GM03348 (cell line): ENCODE measurements at regions not wholly inside any gene's neighbourhood (a gene's known extent, or its start where the extent isn't known, plus 50 kb on each side); places are given as distances from the start of the nearest gene placed in this dataset.
A peak's percentile ranks its signal among the peaks of the same experiment; 100 is the strongest.

Experiments
- DNase-seq: peaks from one replicate; pipeline ENCODE4 v3.0.0; 2012; ENCODE audit warnings: low spot score

DNA sequence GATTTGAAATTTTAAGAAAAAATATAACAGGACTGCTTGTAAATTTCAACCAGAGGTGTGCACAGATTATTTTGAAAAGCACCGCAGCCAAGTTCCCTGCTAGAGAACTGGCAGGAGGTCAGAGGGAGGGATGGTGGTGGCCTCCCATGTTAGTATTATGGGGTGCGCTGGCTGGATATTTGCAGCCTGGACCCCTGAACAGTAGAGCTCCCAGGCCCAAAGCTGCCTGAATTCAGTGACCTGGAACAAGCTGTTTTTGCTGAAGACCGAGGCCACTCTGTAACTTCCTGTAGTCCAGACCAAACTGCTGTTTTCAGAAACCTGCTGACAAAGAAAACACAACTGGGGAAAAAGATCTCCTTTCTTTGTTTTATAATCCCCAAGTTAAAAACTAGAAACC, 314.3 kb downstream of the TNS1 start:
- no peak for DNase-seq

DNA sequence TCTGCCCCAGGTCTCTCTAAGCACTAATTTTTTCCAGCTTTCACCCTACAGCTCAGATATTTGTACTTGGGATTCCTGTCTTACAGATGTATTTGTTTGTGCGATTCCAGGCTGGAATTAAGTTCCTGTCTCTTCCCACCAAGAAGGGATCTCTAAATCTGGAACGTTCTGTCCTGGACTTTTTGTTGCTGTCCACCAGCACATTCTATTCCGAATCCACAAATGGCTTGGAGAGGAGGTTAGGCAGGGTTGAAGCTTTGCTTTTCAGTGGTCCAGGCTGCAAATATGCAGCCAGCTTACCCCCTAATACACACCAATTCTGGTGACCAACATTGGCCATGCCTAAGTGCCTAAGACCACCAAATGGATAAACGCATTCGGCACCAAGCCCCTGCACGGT, 315.0 kb downstream of the TNS1 start:
- DNase-seq: no peak

DNA sequence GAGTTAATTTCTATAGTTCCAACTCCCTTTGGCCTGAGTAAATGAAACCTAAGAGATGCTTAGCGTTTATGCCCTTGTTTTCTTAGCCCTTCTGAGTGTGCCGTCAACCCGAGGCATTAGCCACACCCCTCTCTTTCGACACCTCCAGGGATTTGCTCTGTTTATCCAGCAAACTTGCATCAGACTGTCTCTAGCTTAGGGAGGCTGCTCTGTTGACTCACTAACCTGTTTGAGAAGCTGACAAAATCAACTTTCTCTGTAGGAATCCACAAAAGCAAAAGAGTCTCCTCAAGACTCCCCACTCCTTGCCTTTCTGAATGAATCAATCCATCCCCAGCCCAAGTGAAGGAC, 317.6 kb downstream of the TNS1 start:
- DNase-seq: peak; percentile 89

DNA sequence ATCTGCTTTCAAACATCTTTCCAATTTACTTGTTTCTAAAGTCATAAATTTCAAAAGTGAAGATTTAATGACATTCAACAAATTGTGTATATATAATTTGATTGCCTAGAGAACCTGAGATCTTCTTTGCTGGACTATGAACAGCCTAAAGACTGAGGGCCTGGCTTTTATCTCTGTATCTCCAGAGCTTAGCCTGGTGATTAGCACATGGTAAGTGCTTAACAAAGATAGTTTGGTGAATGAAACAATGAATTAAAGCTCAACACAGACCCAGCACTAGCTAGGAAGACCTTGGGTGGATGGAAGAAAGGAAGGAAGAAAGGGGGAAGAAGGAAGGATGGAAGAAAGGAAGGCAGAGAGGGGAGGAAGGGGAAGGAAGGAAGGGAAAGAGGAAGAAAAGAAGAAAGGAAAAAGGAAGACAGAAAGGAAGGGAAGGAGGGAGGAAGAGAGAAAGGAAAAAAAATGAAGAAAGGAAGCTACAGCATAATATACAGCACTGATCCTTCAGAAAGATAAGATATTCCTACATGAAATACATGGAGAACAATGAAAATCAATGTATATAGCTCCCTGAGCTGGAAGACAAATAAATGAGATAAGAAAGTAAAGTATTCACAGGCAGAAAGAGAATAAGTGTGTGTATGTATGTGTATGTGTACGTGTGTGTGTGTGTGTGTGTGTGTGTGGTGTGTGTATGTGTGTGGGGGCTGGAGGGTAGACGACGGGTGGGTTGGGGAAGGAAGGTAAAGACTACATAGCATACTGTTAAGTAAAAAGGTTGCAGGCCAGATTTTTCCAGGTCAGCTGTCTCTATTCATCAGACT, 318.2 kb downstream of the TNS1 start:
- no peak for DNase-seq

DNA sequence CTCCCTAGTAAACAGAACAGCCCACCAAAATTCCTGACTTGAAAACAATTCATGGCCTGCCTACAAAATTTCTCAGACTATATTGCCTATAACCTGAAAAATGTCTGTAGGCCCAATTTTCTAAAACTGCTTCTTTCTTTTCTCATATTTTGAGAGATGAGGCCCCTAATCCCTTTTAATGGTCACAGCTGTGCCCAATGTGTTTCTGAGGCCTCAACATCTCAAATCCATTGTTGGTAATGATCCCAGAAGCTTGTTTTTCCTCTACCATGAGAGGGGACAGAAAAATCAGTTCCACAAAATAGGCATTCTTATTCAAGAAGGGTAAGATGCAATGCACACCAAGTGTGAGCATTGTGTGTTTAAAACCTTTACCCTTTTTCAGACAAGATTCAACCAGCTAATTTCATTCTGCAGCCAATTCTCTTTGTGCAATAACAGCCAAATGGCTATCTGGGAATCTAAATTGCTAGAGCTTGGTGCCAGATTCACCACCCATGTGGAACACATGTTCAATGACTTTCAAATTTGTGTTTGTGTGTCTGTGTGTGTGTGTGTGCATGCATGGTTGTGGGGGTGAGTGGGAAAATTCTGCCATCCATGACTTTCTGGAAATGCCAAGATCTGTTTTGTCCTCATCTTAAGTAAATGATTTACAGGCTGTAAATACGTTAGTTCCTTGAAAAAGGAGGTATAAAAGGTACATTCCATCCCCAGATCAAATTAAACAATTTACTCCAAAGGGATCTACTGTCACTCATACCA, 319.5 kb downstream of the TNS1 start:
- DNase-seq: no peak

DNA sequence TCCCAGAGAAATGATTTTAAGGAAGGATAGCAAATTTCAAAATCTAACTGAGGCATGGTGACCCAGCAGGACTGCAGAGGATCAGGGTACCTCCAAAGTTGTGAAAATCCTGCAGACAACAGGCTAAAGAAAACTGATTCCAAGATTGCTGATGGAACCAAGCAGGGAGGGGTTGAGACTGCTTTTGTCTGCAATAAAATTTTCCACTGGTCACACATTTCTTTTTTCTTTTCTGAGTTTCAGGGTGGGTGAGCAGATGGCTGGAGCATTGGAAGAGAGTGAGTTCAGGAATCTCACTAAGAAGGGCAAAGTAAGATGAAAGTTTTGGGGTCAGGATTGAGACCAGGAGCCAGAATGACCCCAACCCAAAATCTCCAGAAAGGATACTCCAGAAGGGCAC, 321.0 kb downstream of the TNS1 start:
- DNase-seq: no peak

DNA sequence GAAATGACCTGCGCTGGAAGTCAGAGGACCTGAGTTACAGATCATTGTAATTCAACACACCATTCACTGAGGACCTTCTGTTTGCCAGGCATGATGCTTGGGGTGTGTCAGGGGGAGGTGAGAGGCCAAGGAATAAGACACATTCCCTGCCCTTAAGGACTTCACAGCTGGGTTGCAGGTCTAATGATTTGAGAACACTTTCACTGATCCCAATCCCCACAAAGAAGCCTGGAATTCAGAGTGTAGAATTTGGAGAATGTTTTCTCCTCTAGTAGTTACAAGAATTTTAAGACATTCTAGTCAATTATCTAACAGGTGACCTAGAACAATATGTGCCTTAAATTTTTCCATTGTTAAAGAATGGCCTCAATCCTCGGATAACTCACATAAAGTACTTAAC, 322.4 kb downstream of the TNS1 start:
- no peak for DNase-seq

DNA sequence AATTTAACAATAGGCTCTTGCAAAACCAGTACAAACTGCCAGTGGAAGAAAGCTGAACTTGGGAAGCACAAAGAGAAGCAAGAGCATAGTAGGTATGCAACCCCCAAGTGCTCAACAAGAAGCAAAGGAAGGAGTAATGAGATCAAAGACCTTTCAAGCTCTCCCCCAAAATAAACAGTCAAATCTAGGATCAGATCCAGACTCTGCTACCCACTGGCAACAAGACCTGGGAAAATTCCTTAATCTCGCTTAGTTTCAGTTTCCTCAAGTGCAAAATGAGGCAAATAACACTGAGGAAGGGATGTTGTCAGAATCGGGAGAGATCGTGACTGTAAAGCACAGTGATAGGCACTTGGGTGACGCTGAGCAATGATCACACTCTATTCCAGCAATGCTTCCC, 329.2 kb downstream of the TNS1 start:
- no peak for DNase-seq

DNA sequence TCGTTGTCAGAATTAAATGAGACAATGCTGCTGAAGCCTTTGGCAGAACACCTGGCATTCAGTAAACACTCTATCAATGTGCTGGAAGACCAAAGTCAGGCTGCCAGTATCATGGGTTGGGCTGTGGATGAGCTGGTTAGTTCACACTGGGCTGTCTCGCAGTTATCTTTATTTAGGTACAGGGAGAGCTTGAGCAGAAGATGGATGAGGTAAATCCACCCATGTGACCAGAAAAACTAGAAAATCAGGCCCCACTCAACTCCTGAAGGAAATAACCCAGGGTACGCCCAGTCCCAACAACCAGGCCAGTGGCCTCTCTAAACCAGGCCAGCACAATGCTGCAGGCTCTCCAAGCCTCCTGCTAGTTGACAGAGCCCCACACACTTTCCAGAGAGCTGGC, 330.3 kb downstream of the TNS1 start:
- no peak for DNase-seq

DNA sequence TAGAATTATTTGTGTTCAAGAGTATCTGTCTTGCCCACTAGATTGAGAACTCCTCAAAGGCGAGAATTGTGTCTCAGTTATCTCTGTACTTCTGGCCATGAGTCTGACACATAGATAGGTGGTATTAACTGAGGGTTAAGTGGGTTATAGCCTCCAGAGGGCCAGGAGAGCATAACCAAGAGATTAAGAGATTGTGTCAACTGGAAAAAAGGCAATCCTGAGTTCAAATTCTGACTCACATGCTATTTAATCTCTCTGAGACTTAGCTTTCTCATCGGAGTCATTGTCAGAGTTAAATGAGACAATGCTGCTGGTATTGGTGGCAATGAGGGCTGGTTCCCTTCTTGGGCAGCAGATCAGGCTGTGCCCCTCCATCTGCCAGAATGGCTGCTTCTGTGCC, 330.9 kb downstream of the TNS1 start:
- no peak for DNase-seq

DNA sequence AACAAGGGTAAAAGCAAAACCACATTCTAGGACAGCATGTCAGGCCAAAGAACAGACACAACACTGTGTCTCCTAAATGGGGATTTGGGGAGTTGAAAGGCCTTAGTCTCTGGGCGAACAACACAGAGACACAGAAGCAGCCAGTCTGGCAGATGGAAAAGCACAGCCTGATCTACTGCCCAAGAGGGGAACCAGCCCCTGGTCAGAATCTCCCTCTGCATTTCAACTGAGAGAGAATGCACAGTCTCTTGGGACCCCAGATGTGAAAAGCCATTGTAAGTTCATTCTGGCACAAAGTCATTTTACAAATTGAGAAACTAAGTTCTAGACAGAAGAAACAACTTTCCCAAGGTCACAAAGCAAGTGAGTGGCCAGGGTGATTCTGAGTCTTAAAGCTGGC, 331.7 kb downstream of the TNS1 start:
- no peak for DNase-seq

DNA sequence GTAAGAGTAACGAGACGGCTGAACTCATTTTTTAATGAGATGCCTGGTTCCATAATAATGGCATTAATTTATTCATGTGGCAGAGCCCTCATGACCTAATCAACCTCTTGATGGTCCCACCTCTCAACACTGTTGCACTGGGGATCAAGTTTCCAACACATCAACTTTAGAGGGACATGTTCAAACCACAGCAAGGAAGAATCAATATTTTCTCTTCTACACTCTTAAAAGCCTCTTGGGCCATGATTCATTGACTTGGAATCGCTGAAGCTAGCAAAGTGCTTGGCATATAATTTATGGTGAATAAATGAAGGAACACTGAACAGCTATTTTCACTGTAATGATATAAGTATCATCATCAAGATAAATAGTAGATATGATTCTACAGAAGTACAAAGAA, 333.0 kb downstream of the TNS1 start:
- DNase-seq: no peak

DNA sequence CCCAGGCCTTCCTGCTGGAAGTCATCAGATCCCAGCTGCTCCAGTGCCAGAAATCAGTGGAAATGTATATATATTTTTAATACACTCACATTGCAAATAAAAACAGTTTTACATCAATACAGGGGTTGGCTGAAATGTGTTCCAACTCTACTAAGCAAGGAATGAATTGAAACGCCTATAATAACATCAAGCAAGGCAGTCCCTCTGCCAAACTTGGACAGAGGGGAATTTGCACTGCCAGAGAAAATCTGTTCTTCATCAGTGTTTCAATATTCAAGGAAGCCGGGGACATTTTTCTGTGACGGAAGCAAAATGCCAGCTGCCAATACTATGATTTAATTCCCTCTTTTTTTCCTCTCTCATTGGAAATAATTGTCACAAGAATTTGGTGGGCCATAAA, 335.3 kb downstream of the TNS1 start:
- peak; percentile 48 for DNase-seq

DNA sequence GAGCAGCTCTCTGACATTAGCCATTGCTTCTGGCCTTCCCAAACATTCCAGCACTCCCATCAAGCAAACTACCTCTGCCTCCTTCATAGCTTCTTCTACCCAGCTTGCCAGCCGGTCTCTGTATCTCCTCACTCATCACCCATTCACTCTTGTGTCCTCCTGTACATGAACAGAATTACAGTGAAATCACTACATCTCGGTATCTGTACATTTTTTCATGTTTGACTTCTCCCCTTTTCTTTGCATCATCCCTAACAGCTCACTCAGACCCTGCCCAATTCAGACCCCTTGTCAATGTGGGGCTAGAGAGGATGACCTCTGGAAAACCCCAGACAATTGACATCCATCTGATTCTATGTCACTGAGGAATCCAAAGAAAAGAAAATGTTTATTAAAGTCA, 335.8 kb downstream of the TNS1 start:
- no peak for DNase-seq

DNA sequence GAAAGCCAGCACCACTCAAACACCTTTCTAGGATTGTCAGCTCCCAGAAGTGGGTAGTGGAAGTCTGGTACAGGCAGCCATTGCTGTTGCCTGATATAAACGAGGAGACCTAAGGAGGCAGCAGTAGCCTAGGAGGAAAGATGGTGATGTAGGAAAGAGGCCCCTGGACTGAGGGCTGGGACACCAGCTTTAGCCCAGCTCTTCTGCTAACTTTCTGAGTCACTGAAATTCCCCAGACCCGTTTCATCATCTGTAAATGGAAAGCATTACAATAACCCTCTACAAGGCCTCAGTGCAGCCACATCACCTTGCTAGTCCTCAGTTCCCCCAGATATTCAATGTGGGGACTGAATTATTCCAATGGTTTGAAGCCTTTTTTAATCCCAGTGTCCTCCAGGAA, 336.5 kb downstream of the TNS1 start:
- DNase-seq: peak; percentile 50

DNA sequence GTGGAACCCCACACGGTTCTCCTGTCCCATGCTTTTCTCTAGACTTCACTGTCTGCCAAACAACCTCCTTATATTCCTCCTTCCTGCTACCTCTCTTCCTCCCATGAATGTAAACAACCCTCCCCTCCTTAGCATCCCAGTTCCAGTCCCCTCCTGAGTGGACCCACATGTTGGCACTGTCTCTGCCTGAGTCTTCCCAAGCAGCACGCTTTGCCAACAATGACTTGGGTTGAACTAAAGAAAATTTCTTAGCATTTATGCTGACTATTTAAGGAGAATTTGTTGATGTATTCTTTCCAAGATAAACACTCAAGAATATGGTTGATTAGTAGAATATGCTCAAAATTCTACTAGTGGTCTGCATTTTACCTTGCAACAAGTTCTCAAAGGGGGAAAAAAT, 338.0 kb downstream of the TNS1 start:
- DNase-seq: no peak

DNA sequence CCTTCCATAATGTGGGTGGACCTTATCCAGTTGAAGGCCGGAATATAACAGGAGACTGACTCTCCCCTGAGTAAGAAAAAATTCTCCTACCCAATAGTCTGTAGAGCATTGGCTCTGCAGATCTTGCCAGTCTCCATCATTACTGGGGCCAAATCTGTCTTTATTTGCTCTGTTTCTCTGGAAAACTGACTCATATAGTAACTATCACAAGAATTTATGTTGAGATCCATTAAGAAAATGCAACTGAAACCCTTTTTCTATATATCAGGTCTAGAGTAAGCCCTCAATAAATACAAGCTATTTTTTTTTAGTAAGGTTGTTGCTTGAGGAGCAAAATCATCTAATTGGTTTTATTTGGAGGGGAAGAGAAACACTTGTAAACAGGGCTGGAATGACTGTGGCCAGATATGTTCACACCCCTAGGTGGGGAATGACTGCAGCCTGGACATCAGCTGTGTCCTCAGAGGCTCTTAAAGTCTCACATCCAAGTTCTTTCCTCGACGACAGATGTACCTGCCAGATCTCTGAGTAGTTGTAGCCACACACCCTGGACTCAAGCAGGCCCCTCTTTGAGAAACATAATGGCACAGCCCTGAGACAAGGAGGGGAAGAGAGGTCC, 339.7 kb downstream of the TNS1 start:
- DNase-seq: peak; percentile 34

DNA sequence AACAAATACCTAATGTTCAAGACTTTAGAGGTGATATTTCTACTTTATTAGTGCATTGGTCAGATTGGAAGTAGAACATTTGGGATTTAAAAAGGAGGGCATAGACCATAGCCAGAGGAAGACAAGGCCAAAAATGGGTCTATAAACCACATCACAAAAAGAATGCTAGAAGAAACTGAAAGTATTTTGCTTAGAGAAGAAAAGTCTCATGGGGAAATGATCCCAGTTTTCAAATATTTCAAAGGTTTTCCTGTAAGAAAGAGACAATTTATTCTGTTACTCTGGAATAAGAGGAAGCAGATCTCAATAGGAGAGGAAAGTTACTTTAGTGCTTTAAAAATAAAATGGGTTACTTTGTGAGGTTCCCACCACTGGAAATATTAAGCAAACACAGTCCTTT, 341.4 kb downstream of the TNS1 start:
- no peak for DNase-seq

DNA sequence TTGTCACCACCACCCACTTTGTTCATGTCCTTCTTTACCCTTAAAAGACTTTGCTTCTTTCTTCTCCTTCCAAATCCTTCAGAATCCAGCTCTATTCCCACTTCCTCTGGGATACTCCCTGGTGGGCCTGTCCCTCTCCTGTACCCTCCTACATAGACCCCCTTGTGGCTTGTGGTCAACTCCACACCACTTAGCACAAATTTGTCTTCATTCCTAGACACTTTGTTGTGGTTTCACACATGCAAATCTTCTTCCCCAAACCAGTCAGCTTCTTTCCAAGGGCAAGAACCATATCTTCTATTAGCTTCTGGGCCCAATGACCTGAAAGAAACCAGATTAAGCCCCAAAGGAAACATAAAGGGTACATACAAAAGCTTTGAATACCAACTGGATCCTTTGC, 342.4 kb downstream of the TNS1 start:
- no peak for DNase-seq

DNA sequence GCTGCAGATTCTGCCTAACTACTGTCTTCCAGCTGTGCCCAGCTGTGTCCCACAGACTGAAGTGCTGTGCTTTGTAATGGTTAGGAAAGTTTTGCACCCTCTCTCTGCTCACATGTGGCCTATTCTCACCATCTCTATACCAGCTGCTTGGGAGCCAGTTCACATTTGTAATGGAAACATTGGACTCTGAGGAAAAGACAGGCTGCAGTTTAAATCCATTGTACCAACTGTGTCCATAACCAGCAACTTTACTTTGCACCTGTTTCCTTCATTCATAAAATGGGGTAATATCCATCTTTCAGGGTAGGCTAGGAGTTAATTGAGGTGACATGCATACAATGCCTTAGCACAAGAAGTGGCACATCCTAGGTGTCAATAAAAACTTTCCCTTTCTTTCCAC, 344.0 kb downstream of the TNS1 start:
- DNase-seq: no peak

DNA sequence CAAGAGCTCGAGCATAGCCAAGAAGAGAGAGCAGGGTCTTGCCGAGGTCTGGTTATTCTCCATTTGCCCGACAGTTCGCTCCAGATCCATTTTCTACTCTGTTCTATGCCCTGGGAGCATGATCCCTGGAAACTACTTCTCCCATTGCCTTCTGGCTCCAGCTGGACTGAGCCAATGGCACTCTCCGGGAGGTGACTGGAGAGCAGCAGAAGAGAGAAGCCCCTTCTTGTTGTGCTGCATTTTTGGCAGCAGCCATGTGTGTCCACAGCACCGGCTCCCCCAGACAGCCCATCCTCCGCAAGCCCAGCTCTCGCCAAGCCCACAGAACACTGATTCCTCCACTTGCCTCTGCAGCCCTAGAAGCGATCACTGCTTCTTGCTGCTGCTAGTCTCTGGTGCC, 345.5 kb downstream of the TNS1 start:
- no peak for DNase-seq

DNA sequence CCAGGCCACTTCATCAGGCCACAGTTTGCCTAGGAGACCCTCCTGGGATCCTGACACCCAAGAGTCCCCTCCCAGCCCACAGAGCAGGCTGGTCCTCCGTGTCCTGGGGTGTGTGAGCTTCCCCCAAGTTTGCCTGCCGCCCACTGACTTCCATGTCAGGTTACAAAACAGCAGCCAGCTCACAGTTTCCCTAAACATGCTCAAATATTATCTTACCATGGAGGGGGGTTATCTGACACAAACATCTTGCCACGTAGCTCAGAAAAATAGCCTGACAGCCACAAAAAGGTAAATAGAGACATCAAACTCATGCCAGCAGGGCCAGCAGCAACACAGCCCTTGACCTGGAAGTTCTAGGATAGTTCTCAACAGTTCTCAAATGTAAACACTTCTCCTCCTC, 346.5 kb downstream of the TNS1 start:
- no peak for DNase-seq

DNA sequence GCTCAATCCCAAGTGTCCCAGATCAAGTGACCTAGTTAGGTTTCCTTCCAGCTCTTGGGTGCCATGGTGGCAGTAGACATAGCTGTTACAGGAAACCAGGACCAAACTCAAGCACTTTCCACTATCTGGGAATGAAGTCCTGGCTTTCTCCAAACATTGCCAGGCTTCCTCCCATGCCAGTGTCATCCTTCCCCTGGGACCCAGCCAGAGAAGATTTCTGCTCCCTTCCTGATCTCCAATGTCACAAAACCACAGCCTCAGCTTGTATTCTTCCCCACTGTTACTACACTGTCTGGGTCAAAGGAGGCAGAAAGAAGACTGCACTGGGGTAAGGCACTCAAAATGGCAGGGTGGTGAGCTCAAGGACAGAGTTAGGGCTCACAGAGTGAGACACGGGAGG, 347.1 kb downstream of the TNS1 start:
- no peak for DNase-seq
